Suppressor macrophage treated with lipopolysaccharide for 4 hours (primary cell): ENCODE measurements at regions not wholly inside any gene's neighbourhood (a gene's known extent, or its start where the extent isn't known, plus 50 kb on each side); places are given as distances from the start of the nearest gene placed in this dataset.

Experiments used
- DNase-seq: peaks from one replicate; pipeline ENCODE4 v3.0.0-alpha.2; 2020

- DNase-seq, result no peak
These were observed 63.2 kb upstream of the NABP1 start for GRCh38 chr2:191614759-191615158.

- DNase-seq, result no peak
These were observed 62.3 kb upstream of the NABP1 start for GRCh38 chr2:191615596-191615995.

GRCh38 chr2:191617575-191617974 lies 60.4 kb upstream of the NABP1 start:
- DNase-seq, result peak; percentile 57

GRCh38 chr2:191618046-191618780 lies 59.7 kb upstream of the NABP1 start:
- DNase-seq, result peak; percentile 65

GRCh38 chr2:191618786-191619185 lies 59.1 kb upstream of the NABP1 start:
- DNase-seq, result no peak

- DNase-seq, result peak; percentile 44
These were observed 57.8 kb upstream of the NABP1 start for GRCh38 chr2:191620144-191620543.

- DNase-seq, result peak; percentile 49
These were observed 55.3 kb upstream of the NABP1 start for GRCh38 chr2:191622374-191623320.

- DNase-seq, result peak; percentile 90
These were observed 52.9 kb upstream of the NABP1 start for GRCh38 chr2:191625016-191625415.

GRCh38 chr2:191625446-191625845 lies 52.5 kb upstream of the NABP1 start:
- no peak for DNase-seq

GRCh38 chr2:191626497-191627151 lies 51.3 kb upstream of the NABP1 start:
- peak; percentile 87 for DNase-seq

- DNase-seq, result no peak
These were observed 50.4 kb upstream of the NABP1 start for GRCh38 chr2:191627518-191627917.
